Spinal cord (tissue), 9 donors: ENCODE measurements at regions not wholly inside any gene's neighbourhood (a gene's known extent, or its start where the extent isn't known, plus 50 kb on each side); places are given as distances from the start of the nearest gene placed in this dataset.
"Not testable (repeated sequence)": the region's sequence is repeated elsewhere in the genome, so short reads cannot be mapped to it uniquely, and the experiment has no call there.

ENCODE experiments used
- DNase-seq, 6 donors: peaks; one replicate each; pipeline versions ENCODE4 v3.0.0 to v3.0.0-alpha.2; 2013 to 2015; ENCODE audit warnings: low spot score in 6 of 6, low read depth in 4 of 6
- H3K27ac ChIP-seq: one replicate; pipeline ENCODE4 v1.5.1; 2013; ENCODE audit warnings: low read depth, low read length, control low read depth
- H3K27me3 ChIP-seq: one replicate; pipeline ENCODE4 v1.6.1; 2013; ENCODE audit warnings: low read length; ENCODE audit not compliant: control insufficient read depth, insufficient read depth
- H3K36me3 ChIP-seq: one replicate; pipeline ENCODE4 v1.6.1; 2013; ENCODE audit warnings: low read length; ENCODE audit not compliant: control insufficient read depth, insufficient read depth
- H3K4me1 ChIP-seq: one replicate; pipeline ENCODE4 v1.6.1; 2013; ENCODE audit warnings: low read length; ENCODE audit not compliant: control insufficient read depth, insufficient read depth
- H3K4me3 ChIP-seq: one replicate; pipeline ENCODE4 v1.5.1; 2013; ENCODE audit warnings: low read depth, low read length, control low read depth
- H3K9me3 ChIP-seq: one replicate; pipeline ENCODE4 v1.6.1; 2013; ENCODE audit warnings: low read length; ENCODE audit not compliant: control insufficient read depth, insufficient read depth
- WGBS: methylation state at CpG from one replicate; pipeline ENCODE4 v1.1.5; 2013; ENCODE audit warnings: missing lambda C conversion rate; ENCODE audit not compliant: insufficient coverage; 5-methylcytosine and 5-hydroxymethylcytosine counted together
- donor health status: healthy.

- Histone ChIP-seq H3K27ac (no peak overlapping the region), H3K9me3 (no peaks in the 10 kb centered on the region), H3K36me3 (no peaks in the 10 kb centered on the region), H3K4me3 (no peak overlapping the region), H3K27me3 (peaks cover 5% of the 10 kb centered on the region), H3K4me1 (peaks cover 5% of the 10 kb centered on the region)
- peak in 1 of 6 donors; percentile 30 for DNase-seq
- WGBS = 86% methylated on average over 4 of the region's 4 CpGs
Observed at GRCh38 chr15:78708713-78709260, 67.8 kb upstream of the CHRNB4 start.

GRCh38 chr15:78706481-78707235 is 65.6 kb upstream of the CHRNB4 start:
- H3K9me3 ChIP-seq, H3K27ac ChIP-seq, H3K4me3 ChIP-seq, DNase-seq, H3K27me3 ChIP-seq, H3K36me3 ChIP-seq, H3K4me1 ChIP-seq: not testable (repeated sequence)
- WGBS = no CpG with 5 or more reads among the region's 1 CpG

GRCh38 chr15:78703334-78704056 is 62.5 kb upstream of the CHRNB4 start:
- DNase-seq = peak in 1 of 6 donors; percentile 34
- not testable (repeated sequence) for H3K4me3 ChIP-seq, H3K9me3 ChIP-seq, H3K36me3 ChIP-seq, H3K27ac ChIP-seq, H3K4me1 ChIP-seq, H3K27me3 ChIP-seq
- 100% methylated on average over 1 of the region's 5 CpGs for WGBS

GRCh38 chr15:78702609-78703333 is 61.8 kb upstream of the CHRNB4 start:
- Histone ChIP-seq H3K27ac (no peak overlapping the region), H3K27me3 (no peaks in the 10 kb centered on the region), H3K4me1 (no peaks in the 10 kb centered on the region), H3K4me3 (no peak overlapping the region), H3K9me3 (no peaks in the 10 kb centered on the region), H3K36me3 (no peaks in the 10 kb centered on the region)
- DNase-seq = no peak

GRCh38 chr15:78697449-78697848 is 56.4 kb upstream of the CHRNB4 start:
- no peak overlapping the region for H3K27ac ChIP-seq

GRCh38 chr15:78696436-78696835 is 55.4 kb upstream of the CHRNB4 start:
- Histone ChIP-seq H3K27me3 (no peaks in the 10 kb centered on the region), H3K9me3 (no peaks in the 10 kb centered on the region), H3K27ac (no peak overlapping the region), H3K4me1 (no peaks in the 10 kb centered on the region), H3K36me3 (no peaks in the 10 kb centered on the region), H3K4me3 (no peak overlapping the region)
- no peak for DNase-seq

More at GRCh38 chr15:78697449-78697848, 56.4 kb upstream of the CHRNB4 start:
- no peaks in the 10 kb centered on the region for H3K36me3 ChIP-seq
- H3K27me3 ChIP-seq = no peaks in the 10 kb centered on the region
- no peaks in the 10 kb centered on the region for H3K9me3 ChIP-seq
- H3K4me1 ChIP-seq = no peaks in the 10 kb centered on the region
- DNase-seq = no peak
- WGBS = no CpG with 5 or more reads among the region's 1 CpG
- H3K4me3 ChIP-seq = no peak overlapping the region

- Histone ChIP-seq H3K27me3 (no peaks in the 10 kb centered on the region), H3K27ac (no peak overlapping the region), H3K4me3 (no peak overlapping the region), H3K9me3 (no peaks in the 10 kb centered on the region), H3K4me1 (no peaks in the 10 kb centered on the region), H3K36me3 (no peaks in the 10 kb centered on the region)
- no peak for DNase-seq
- WGBS = 54% methylated on average over 3 of the region's 3 CpGs
Observed at GRCh38 chr15:78695854-78696253, 54.8 kb upstream of the CHRNB4 start.

GRCh38 chr15:78695046-78695671 is 54.1 kb upstream of the CHRNB4 start:
- DNase-seq = no peak
- H3K4me1 ChIP-seq = no peaks in the 10 kb centered on the region
- no peaks in the 10 kb centered on the region for H3K36me3 ChIP-seq
- H3K4me3 ChIP-seq = no peak overlapping the region
- H3K9me3 ChIP-seq = no peaks in the 10 kb centered on the region
- no peaks in the 10 kb centered on the region for H3K27me3 ChIP-seq
- H3K27ac ChIP-seq = no peak overlapping the region

- H3K27ac ChIP-seq = no peak overlapping the region
- 76% methylated on average over 3 of the region's 3 CpGs for WGBS
- H3K4me1 ChIP-seq = no peaks in the 10 kb centered on the region
- no peaks in the 10 kb centered on the region for H3K9me3 ChIP-seq
- no peaks in the 10 kb centered on the region for H3K27me3 ChIP-seq
- H3K36me3 ChIP-seq = no peaks in the 10 kb centered on the region
- DNase-seq = no peak
- no peak overlapping the region for H3K4me3 ChIP-seq
Observed at GRCh38 chr15:78691851-78692421, 50.9 kb upstream of the CHRNB4 start.
